Heart left ventricle (tissue), 16 donors: ENCODE measurements at regions not wholly inside any gene's neighbourhood (a gene's known extent, or its start where the extent isn't known, plus 50 kb on each side); places are given as distances from the start of the nearest gene placed in this dataset.

Experiments
- ATAC-seq, 4 donors: fragments of 200-7000 bp; cut with Tn5 transposase; one replicate each; pipeline ENCODE4 v1.9.1; 2020 to 2022; ENCODE audit warnings: moderate library complexity in 4 of 4, mild to moderate bottlenecking in 3 of 4, moderate number of reproducible peaks in 1 of 4
- DNase-seq, 5 donors: peaks; one replicate each; pipeline ENCODE4 v3.0.0-alpha.2; 2020
- H3K27ac ChIP-seq, 12 donors: fragments of 200-600 bp; sonication (generic) in 4 of 12; one replicate each; pipeline versions ENCODE4 v1.5.0 to v1.8.0; 2016 to 2022; ENCODE audit warnings: mild to moderate bottlenecking in 2 of 12
- H3K27me3 ChIP-seq, 9 donors: fragments of 200-600 bp; sonication (generic) in 2 of 9; one replicate each; pipeline versions ENCODE4 v1.5.1 to v1.8.0; 2016 to 2022; ENCODE audit warnings: mild to moderate bottlenecking in 3 of 9
- H3K36me3 ChIP-seq, 9 donors: fragments of 200-600 bp; sonication (generic) in 2 of 9; one replicate each; pipeline versions ENCODE4 v1.5.0 to v1.8.0; 2018 to 2022; ENCODE audit warnings: mild to moderate bottlenecking in 2 of 9
- H3K4me1 ChIP-seq, 12 donors: fragments of 200-600 bp; sonication (generic) in 4 of 12; one replicate each; pipeline versions ENCODE4 v1.5.0 to v1.8.0; 2016 to 2022; ENCODE audit warnings: mild to moderate bottlenecking in 3 of 12
- H3K4me3 ChIP-seq, 12 donors: fragments of 200-600 bp; sonication (generic) in 4 of 12; one replicate each; pipeline versions ENCODE4 v1.5.0 to v1.8.0; 2017 to 2022; ENCODE audit warnings: mild to moderate bottlenecking in 9 of 12, moderate library complexity in 4 of 12
- H3K9me3 ChIP-seq, 12 donors: fragments of 200-600 bp; sonication (generic) in 4 of 12; one replicate each; pipeline versions ENCODE4 v1.5.0 to v1.8.0; 2016 to 2022; ENCODE audit warnings: mild to moderate bottlenecking in 1 of 12
- POLR2A ChIP-seq, 2 donors: fragments of 450-650 bp; IDR thresholded peaks; one replicate each; pipeline ENCODE4 v1.6.1; 2017; ENCODE audit warnings: antibody characterized with exemption in 2 of 2, mild to moderate bottlenecking in 2 of 2, moderate library complexity in 2 of 2
- WGBS, 4 donors: extraction: QIAGEN DNeasy Blood & Tissue Kit in 2 of 4; methylation state at CpG; one replicate each; pipeline versions ENCODE4 v1.1.5 to v1.1.7; 2013 to 2018; 5-methylcytosine and 5-hydroxymethylcytosine counted together
- intact Hi-C, 10 donors: fragments of 100-400 bp; cut with DNase I; formaldehyde crosslinking; loops; one replicate each; pipeline versions ENCODE4 v1.11.1 to v1.14.2; 2022
- TF ChIP-seq, protein P1 (sequence below), 12 donors: fragments of 200-600 bp; sonication (generic) in 4 of 12; IDR thresholded peaks; one replicate each; pipeline versions ENCODE4 v1.5.0 to v1.8.0; 2018 to 2022; ENCODE audit warnings: antibody characterized with exemption in 12 of 12, mild to moderate bottlenecking in 5 of 12
- donor health status: ischemic (EF 13 %, LVEDD 7.1; RV severe dilation, severe dysfunction).
- donor health status: healthy with polysubstance abuse.
- donor health status: DM: no; HTN: yes; CAD: no.
- donor health status: DM: no; HTN: no; CAD: no.
- donor health status: ischemic (EF 25% LVEDD 6.9; RV normal size, moderate dysfunction).
- donor health status: ischemic (EF 25% LVEDD 5.7; RV mildly dilated, moderate dysfunction).
- donor health status: healthy.
- donor health status: DM: yes; HTN: yes; CAD: no.
- donor health status: ischemic (EF 35%, LVEDD 5.7; RV mildly dilated, moderate dysfunction).
- donor health status: nonischemic (EF 11% LVEDD 7.7; RV severe dilation, severe dysfunction).
- donor health status: DM: yes; HTN: yes; CAD: no.
- donor health status: PGD.
- donor health status: ischemic (EF 29% LVEDD 5.4; RV normal size, mild dysfunction).
- donor health status: nonischemic (EF 23%, LVEDD 6.1; RV moderate dilation, normal function).

DNA sequence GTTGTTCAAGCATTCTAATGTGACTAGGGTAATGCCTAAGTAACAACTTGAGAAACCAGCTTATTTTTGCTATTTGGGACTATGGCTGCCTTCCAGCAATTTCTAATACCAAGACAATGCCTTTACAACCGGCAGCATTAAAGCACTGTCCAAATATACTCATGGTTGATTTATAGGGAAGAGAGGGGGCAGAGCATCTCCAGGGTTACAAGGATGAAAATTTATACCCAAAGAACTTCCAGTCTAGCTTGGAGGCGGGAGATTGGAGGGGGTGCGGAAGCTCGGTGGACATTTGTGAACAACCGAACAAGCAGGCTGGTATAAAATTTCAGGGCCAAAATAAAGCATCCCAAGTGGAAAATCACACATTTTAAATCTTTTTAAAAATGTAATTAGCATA, 79.4 kb upstream of the FOXN2 start:
- no peaks in the 10 kb centered on the region for H3K9me3 ChIP-seq
- H3K4me3 ChIP-seq = no peak overlapping the region
- TF ChIP-seq POLR2A (IDR thresholded peaks at IDR 0.05) = no peak
- TF ChIP-seq, protein P1, sequence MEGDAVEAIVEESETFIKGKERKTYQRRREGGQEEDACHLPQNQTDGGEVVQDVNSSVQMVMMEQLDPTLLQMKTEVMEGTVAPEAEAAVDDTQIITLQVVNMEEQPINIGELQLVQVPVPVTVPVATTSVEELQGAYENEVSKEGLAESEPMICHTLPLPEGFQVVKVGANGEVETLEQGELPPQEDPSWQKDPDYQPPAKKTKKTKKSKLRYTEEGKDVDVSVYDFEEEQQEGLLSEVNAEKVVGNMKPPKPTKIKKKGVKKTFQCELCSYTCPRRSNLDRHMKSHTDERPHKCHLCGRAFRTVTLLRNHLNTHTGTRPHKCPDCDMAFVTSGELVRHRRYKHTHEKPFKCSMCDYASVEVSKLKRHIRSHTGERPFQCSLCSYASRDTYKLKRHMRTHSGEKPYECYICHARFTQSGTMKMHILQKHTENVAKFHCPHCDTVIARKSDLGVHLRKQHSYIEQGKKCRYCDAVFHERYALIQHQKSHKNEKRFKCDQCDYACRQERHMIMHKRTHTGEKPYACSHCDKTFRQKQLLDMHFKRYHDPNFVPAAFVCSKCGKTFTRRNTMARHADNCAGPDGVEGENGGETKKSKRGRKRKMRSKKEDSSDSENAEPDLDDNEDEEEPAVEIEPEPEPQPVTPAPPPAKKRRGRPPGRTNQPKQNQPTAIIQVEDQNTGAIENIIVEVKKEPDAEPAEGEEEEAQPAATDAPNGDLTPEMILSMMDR (IDR thresholded peaks at IDR 0.05) = no peak
- no peak for ATAC-seq
- 82 to 86% (median 85%) methylated on average over 5 of the region's 5 CpGs for WGBS, 4 donors
- intact Hi-C loops = no loop called here
- H3K36me3 ChIP-seq = no peaks in the 10 kb centered on the region
- DNase-seq = no peak
- H3K27me3 ChIP-seq = no peaks in the 10 kb centered on the region
- H3K27ac ChIP-seq = no peak overlapping the region
- H3K4me1 ChIP-seq = peaks cover 0 to 8% (median 0%) of the 10 kb centered on the region in 12 donors

DNA sequence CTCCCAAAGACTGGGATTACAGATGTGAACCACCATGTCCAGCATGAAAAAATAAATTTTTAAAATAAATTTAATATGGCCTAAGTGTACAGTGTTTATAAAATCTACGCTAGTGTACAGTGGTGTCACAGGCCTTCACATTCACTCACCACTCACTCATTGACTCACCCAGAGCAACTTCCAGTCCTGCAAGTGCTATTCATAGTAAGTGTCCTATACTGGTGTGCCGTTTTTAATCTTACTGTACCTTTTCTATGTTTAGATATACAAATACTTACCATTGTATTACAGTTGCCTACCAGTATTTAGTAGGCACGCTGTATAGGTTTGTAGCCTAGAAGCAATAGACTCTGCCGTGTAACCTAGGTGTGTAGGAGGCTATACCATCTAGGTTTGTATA, 76.1 kb upstream of the FOXN2 start:
- ATAC-seq = peak; percentile 55 to 86 (median 72)
- WGBS, 4 donors = 48 to 61% (median 54%) methylated on average over 4 of the region's 4 CpGs
- peaks cover 0 to 8% (median 0%) of the 10 kb centered on the region in 12 donors for H3K4me1 ChIP-seq

DNA sequence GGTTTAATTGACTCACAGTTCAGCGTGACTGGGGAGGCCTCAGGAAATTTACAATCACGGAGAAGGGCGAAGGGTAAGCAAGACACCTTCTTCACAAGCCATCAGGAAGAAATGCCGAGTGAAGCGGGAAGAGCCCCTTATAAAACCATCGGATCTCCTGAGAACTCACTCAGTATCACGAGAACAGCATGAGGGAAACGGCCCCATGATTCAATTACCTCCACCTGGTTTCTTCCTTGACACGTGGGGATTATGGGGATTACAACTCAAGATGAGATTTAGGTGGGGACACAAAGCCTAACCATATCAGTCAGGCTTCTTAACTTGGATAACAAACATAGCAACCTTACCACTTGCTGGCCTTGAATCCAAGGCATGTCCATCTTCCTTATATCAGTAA, 73.6 kb upstream of the FOXN2 start:
- Histone ChIP-seq H3K27me3 (no peaks in the 10 kb centered on the region), H3K4me1 (peaks cover 0 to 4% (median 0%) of the 10 kb centered on the region in 12 donors), H3K27ac (no peak overlapping the region), H3K4me3 (no peak overlapping the region), H3K9me3 (no peaks in the 10 kb centered on the region), H3K36me3 (no peaks in the 10 kb centered on the region)
- ATAC-seq = no peak
- no peak for DNase-seq
- 91 to 94% (median 92%) methylated on average over 9 of the region's 9 CpGs for WGBS, 4 donors
- no peak for TF ChIP-seq POLR2A (IDR thresholded peaks at IDR 0.05)
- TF ChIP-seq, protein P1 (IDR thresholded peaks at IDR 0.05) = no peak
- intact Hi-C loops = loop anchor here in 2 of 10 donors (10.0 kb wide), 2 partner anchors 64 to 174 kb away; no protein-coding TSS in a partner anchor

More for the DNA sequence above, 76.1 kb upstream of the FOXN2 start:
- H3K27ac ChIP-seq = no peak overlapping the region
- H3K36me3 ChIP-seq = no peaks in the 10 kb centered on the region
- intact Hi-C loops = no loop called here
- H3K27me3 ChIP-seq = no peaks in the 10 kb centered on the region
- DNase-seq = no peak
- H3K4me3 ChIP-seq = no peak overlapping the region
- no peaks in the 10 kb centered on the region for H3K9me3 ChIP-seq
- TF ChIP-seq, protein P1 (IDR thresholded peaks at IDR 0.05) = no peak
- no peak for TF ChIP-seq POLR2A (IDR thresholded peaks at IDR 0.05)

DNA sequence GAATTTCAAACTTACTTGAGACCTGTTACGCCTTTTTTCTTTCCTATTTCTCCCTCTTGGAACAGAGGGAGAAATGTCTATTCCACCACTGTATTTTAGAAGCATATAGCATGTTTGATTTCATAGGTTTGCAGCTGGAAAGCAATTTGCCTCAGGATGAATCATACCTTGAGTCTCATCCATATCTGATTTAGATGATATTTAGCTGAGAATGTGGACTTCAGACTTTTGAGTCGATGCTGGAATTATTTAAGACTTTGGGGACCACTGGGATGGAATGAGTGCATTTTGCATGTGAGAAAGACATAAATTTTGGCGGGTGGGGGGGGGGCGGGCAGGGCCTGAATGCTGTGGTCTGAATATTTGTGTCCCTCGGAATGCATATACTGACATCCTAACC, 67.3 kb upstream of the FOXN2 start:
- H3K27me3 ChIP-seq = no peaks in the 10 kb centered on the region
- no peak overlapping the region for H3K27ac ChIP-seq
- peaks cover 14 to 42% (median 24%) of the 10 kb centered on the region in 12 donors for H3K4me1 ChIP-seq
- intact Hi-C loops = loop anchor here in 2 of 10 donors (10.0 kb wide), 2 partner anchors 58 to 168 kb away; no protein-coding TSS in a partner anchor
- DNase-seq = no peak
- H3K9me3 ChIP-seq = peaks cover 0 to 3% (median 0%) of the 10 kb centered on the region in 12 donors
- TF ChIP-seq, protein P1 (IDR thresholded peaks at IDR 0.05) = no peak
- H3K36me3 ChIP-seq = no peaks in the 10 kb centered on the region
- no peak overlapping the region for H3K4me3 ChIP-seq
- no peak for ATAC-seq
- 94 to 98% (median 95%) methylated on average over 5 of the region's 5 CpGs for WGBS, 4 donors
